BJ (cell line): ENCODE measurements at regions not wholly inside any gene's neighbourhood (a gene's known extent, or its start where the extent isn't known, plus 50 kb on each side); places are given as distances from the start of the nearest gene placed in this dataset.
"Not testable (repeated sequence)": the region's sequence is repeated elsewhere in the genome, so short reads cannot be mapped to it uniquely, and the experiment has no call there.

ENCODE experiments used
- CTCF ChIA-PET: fragments of 350-600 bp; formaldehyde crosslinking; extraction: SDS; loops from one replicate; lab custom pipeline; 2021; ENCODE audit warnings: antibody characterized with exemption, inconsistent platforms; lab: Yijun Ruan, JAX
- POLR2A ChIA-PET: fragments of 300-600 bp; sonication (Branson Sonifier 250); formaldehyde crosslinking; extraction: SDS; loops from one replicate; lab custom pipeline; 2021; ENCODE audit warnings: antibody characterized with exemption; lab: Charles Lee
- DNase-seq: peaks from one replicate; pipeline ENCODE4 v3.0.0-alpha.2; 2011; ENCODE audit warnings: low read depth
- H3K27me3 ChIP-seq: 2 replicates; pipeline ENCODE4 v1.6.0; 2011; ENCODE audit warnings: low read length; ENCODE audit not compliant: control insufficient read depth, insufficient read depth
- H3K36me3 ChIP-seq: 2 replicates; pipeline ENCODE4 v1.5.1; 2011; ENCODE audit warnings: low read length; ENCODE audit not compliant: control insufficient read depth, insufficient read depth
- H3K4me3 ChIP-seq: 2 replicates; pipeline ENCODE4 v1.5.1; 2011; ENCODE audit warnings: low read depth, mild to moderate bottlenecking, control low read depth, low read length
- CTCF ChIP-seq: IDR thresholded peaks from 2 replicates; pipeline ENCODE4 v1.5.1; 2011; ENCODE audit warnings: low read depth, mild to moderate bottlenecking, control low read depth, inconsistent platforms, low read length, moderate library complexity; ENCODE audit not compliant: insufficient read depth

GRCh38 chr12:84117190-84117589 lies 795.4 kb downstream of the SLC6A15 start:
- no peak for DNase-seq
- Histone ChIP-seq H3K27me3 (no peaks in the 10 kb centered on the region), H3K4me3 (no peak overlapping the region), H3K36me3 (no peaks in the 10 kb centered on the region)
- no peak for TF ChIP-seq CTCF
- ChIA-PET CTCF (no interaction called here), POLR2A (no interaction called here)

DNA sequence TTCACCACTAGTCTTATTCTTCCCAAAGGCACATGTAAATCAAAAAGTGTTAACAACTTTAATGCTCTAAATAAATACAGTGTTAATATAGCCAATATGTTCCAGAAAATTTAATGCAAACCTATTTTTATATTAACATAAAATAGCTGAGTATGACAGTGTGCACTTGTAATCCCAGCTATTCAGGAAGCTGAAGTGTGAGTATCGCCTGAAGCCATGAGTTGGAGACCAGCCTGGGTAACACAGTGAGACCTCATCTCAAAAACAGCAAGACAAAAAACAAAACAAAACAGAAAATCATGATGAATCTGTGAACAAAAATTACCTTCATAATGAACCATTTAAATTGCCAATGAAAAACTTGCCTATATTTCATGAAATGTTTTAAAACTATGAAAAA lies 798.9 kb downstream of the SLC6A15 start:
- TF ChIP-seq CTCF = no peak
- H3K27me3 ChIP-seq = no peaks in the 10 kb centered on the region
- ChIA-PET POLR2A (no interaction called here), CTCF (no interaction called here)
- H3K4me3 ChIP-seq = no peak overlapping the region
- DNase-seq = no peak
- H3K36me3 ChIP-seq = no peaks in the 10 kb centered on the region

DNA sequence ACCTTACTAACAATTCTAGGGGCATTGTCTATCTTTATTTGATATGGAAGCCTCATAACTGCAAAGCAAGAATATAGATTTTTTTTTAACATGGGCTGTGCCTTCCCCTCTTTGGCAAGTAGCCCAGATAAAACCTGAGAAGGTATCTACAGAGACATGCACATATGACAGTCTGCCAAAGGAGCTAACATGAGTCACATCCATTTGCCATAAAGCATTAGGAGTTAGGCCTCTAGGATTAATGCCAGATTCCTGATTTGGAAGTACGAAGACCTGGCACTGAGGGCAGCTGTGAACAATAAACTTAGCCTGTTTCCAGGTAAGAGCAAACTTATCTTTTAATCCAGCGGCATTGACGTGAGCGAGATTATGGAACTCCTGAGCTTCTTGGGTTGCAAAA lies 808.7 kb downstream of the SLC6A15 start:
- H3K4me3 ChIP-seq, POLR2A ChIA-PET, H3K27me3 ChIP-seq, CTCF ChIA-PET, DNase-seq, H3K36me3 ChIP-seq: not testable (repeated sequence)

- POLR2A ChIA-PET, H3K4me3 ChIP-seq, CTCF ChIA-PET: not testable (repeated sequence)
Observed at GRCh38 chr12:84101963-84102362, 810.6 kb downstream of the SLC6A15 start.

DNA sequence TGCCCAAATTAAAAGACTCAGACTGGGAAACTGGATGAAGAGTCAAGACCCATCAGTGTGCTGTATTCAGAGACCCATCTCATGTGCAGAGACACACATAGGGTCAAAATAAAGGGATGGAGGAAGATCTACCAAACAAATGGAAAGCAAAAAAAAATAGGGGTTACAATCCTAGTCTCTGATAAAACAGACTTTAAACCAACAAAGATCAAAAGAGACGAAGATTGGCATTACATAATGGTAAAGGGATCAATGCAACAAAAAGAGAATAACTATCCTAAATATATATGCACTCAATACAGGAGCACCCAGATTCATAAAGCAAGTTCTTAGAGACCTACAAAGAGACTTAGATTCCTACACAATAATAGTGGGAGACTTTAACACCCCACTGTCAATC lies 813.0 kb downstream of the SLC6A15 start:
- H3K4me3 ChIP-seq, H3K27me3 ChIP-seq, DNase-seq, POLR2A ChIA-PET, CTCF ChIA-PET, H3K36me3 ChIP-seq: not testable (repeated sequence)

More at GRCh38 chr12:84101963-84102362, 810.6 kb downstream of the SLC6A15 start:
- DNase-seq, H3K27me3 ChIP-seq, H3K36me3 ChIP-seq: not testable (repeated sequence)

DNA sequence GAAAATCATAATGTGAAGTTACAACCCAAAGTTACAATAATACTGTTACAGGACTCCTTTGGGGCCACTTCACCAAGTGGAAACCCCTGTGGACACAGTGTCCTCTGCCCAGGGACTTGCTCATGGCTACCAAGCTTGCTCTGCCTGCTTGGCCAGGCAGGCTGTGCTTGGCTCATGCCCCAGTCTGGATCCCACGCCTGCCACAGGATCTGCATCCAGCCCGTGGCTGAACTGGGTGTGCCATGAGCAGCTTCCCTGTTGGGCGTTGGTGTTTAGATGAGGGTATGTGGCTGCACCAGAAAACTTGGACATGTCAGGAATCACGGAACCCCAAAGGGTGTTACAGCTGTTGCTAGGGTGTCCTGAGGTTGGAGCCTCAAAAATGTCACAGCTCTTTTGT lies 820.9 kb downstream of the SLC6A15 start:
- H3K27me3 ChIP-seq = no peaks in the 10 kb centered on the region

More for the DNA sequence above, 820.9 kb downstream of the SLC6A15 start:
- TF ChIP-seq CTCF = no peak
- H3K4me3 ChIP-seq = no peak overlapping the region
- no peaks in the 10 kb centered on the region for H3K36me3 ChIP-seq
- CTCF ChIA-PET = interaction anchor here (0.6 kb wide), 1 partner anchor 33 kb away, joined by 5 read pairs; no protein-coding TSS in a partner anchor
- POLR2A ChIA-PET = no interaction called here
- no peak for DNase-seq
